DOHH2 (cell line): ENCODE measurements at regions not wholly inside any gene's neighbourhood (a gene's known extent, or its start where the extent isn't known, plus 50 kb on each side); places are given as distances from the start of the nearest gene placed in this dataset.

Source experiments
- H3F3A ChIP-seq: fragments of 200-600 bp; sonication (generic), shearing (Covaris generic); 2 replicates; pipeline ENCODE4 v1.6.0; 2016; ENCODE audit warnings: antibody characterized with exemption, mild to moderate bottlenecking; ENCODE audit not compliant: control insufficient read depth, insufficient read depth
- H3K27ac ChIP-seq: fragments of 200-600 bp; sonication (generic); 2 replicates; pipeline ENCODE4 v1.5.1; 2014; ENCODE audit warnings: low read depth, mild to moderate bottlenecking, low read length, moderate library complexity
- H3K27me3 ChIP-seq: fragments of 200-600 bp; sonication (generic); 2 replicates; pipeline ENCODE4 v1.6.1; 2014; ENCODE audit warnings: mild to moderate bottlenecking, low read length, mixed read lengths; ENCODE audit not compliant: control insufficient read depth
- H3K36me3 ChIP-seq: fragments of 200-600 bp; sonication (generic); 2 replicates; pipeline ENCODE4 v1.6.1; 2014; ENCODE audit warnings: mild to moderate bottlenecking, low read length, moderate library complexity, mixed read lengths; ENCODE audit not compliant: control insufficient read depth
- H3K4me1 ChIP-seq: fragments of 200-600 bp; sonication (generic); 2 replicates; pipeline ENCODE4 v1.6.1; 2014; ENCODE audit warnings: mild to moderate bottlenecking, low read length, mixed read lengths; ENCODE audit not compliant: control insufficient read depth
- H3K4me2 ChIP-seq: fragments of 200-600 bp; sonication (generic); 2 replicates; pipeline ENCODE4 v1.6.0; 2014; ENCODE audit warnings: mild to moderate bottlenecking, low read length, moderate library complexity
- H3K4me3 ChIP-seq: fragments of 200-600 bp; sonication (generic); 2 replicates; pipeline ENCODE4 v1.5.1; 2014; ENCODE audit warnings: mild to moderate bottlenecking, low read length, mixed read lengths
- H3K79me2 ChIP-seq: fragments of 200-600 bp; sonication (generic); 2 replicates; pipeline ENCODE4 v1.6.1; 2014; ENCODE audit warnings: mild to moderate bottlenecking, low read length, mixed read lengths; ENCODE audit not compliant: control insufficient read depth
- H3K9me2 ChIP-seq: fragments of 200-600 bp; sonication (generic); replicated peaks from 2 replicates; pipeline ENCODE4 v1.6.1; 2014; ENCODE audit warnings: mild to moderate bottlenecking, low read length, mixed read lengths; ENCODE audit not compliant: control insufficient read depth
- H3K9me3 ChIP-seq: fragments of 200-600 bp; sonication (generic); 2 replicates; pipeline ENCODE4 v1.6.1; 2014; ENCODE audit warnings: antibody characterized with exemption, low read length, mixed read lengths; ENCODE audit not compliant: control insufficient read depth, insufficient read depth
- H4K20me1 ChIP-seq: fragments of 200-600 bp; sonication (generic); 2 replicates; pipeline ENCODE4 v1.6.0; 2014; ENCODE audit warnings: low read depth, mild to moderate bottlenecking, antibody characterized with exemption, low read length, moderate library complexity; ENCODE audit not compliant: control insufficient read depth, insufficient read depth
- EZH2phosphoT487 ChIP-seq: fragments of 200-600 bp; sonication (generic); IDR thresholded peaks from 2 replicates; pipeline ENCODE4 v1.6.1; 2017; ENCODE audit warnings: borderline replicate concordance, mild to moderate bottlenecking, antibody characterized with exemption, low read length, moderate library complexity, mixed read lengths
- TF ChIP-seq, protein P1 (sequence below): fragments of 200-600 bp; sonication (generic); IDR thresholded peaks from one replicate; pipeline ENCODE4 v1.5.1; 2014; ENCODE audit warnings: antibody characterized with exemption, mild to moderate bottlenecking, low read depth, low read length; ENCODE audit not compliant: poor library complexity, severe bottlenecking

DNA sequence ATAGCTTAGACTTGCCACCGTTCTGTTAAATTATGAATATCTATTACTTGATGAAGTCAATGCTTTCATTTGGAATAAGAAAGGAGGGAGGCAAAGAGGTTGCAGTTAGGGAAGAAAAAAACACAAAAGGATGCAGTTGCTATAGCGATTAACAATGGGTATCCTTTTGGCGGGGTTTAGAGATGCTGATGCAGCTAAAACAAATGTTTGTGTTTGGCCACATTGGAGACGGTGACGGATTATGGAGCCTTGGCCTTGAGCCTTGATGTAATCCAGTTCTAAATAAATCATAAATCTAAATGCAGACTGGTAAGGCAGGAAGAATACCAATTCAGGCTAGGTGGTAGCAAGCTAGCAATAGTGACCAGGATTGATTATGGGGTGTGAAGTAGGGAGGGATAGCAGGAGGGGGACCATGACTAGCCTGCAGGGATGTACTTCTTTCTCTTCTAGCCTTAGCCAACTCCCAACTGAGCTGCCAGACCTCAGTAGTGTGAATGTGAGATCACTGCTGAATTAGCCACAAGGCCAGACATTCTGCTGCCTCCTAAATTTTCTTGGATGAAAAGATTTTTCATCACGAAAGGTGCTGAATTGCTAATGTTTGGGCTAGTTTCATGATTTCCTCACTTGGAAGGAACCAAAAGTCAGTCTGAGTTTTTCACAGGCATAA lies 160.3 kb downstream of the TLR4 start:
- Histone ChIP-seq H3F3A (no peaks in the 10 kb centered on the region), H3K36me3 (no peaks in the 10 kb centered on the region), H3K4me3 (no peak overlapping the region), H4K20me1 (no peaks in the 10 kb centered on the region), H3K4me2 (no peak overlapping the region), H3K27me3 (0 out of 2 replicates have a peak, but pooled peaks cover 2% of the 10 kb centered on the region), H3K79me2 (no peaks in the 10 kb centered on the region), H3K4me1 (no peaks in the 10 kb centered on the region), H3K9me2 (no peaks in the 10 kb centered on the region), H3K9me3 (no peaks in the 10 kb centered on the region), H3K27ac (no peak overlapping the region)
- no peak for TF ChIP-seq EZH2phosphoT487
- TF ChIP-seq, protein P1, sequence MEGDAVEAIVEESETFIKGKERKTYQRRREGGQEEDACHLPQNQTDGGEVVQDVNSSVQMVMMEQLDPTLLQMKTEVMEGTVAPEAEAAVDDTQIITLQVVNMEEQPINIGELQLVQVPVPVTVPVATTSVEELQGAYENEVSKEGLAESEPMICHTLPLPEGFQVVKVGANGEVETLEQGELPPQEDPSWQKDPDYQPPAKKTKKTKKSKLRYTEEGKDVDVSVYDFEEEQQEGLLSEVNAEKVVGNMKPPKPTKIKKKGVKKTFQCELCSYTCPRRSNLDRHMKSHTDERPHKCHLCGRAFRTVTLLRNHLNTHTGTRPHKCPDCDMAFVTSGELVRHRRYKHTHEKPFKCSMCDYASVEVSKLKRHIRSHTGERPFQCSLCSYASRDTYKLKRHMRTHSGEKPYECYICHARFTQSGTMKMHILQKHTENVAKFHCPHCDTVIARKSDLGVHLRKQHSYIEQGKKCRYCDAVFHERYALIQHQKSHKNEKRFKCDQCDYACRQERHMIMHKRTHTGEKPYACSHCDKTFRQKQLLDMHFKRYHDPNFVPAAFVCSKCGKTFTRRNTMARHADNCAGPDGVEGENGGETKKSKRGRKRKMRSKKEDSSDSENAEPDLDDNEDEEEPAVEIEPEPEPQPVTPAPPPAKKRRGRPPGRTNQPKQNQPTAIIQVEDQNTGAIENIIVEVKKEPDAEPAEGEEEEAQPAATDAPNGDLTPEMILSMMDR: no peak

- TF ChIP-seq, protein P1: no peak
- no peak for TF ChIP-seq EZH2phosphoT487
Observed at GRCh38 chr9:117868594-117868993, 164.4 kb downstream of the TLR4 start.

GRCh38 chr9:117869287-117869686 lies 165.1 kb downstream of the TLR4 start:
- Histone ChIP-seq H3K79me2 (no peaks in the 10 kb centered on the region), H3K4me1 (no peaks in the 10 kb centered on the region), H4K20me1 (no peaks in the 10 kb centered on the region), H3K4me2 (no peak overlapping the region), H3K9me3 (no peaks in the 10 kb centered on the region), H3K36me3 (no peaks in the 10 kb centered on the region), H3F3A (no peaks in the 10 kb centered on the region), H3K9me2 (no peaks in the 10 kb centered on the region), H3K27ac (no peak overlapping the region), H3K4me3 (no peak overlapping the region), H3K27me3 (0 out of 2 replicates have a peak, but pooled peaks cover 2% of the 10 kb centered on the region)
- no peak for TF ChIP-seq EZH2phosphoT487
- TF ChIP-seq, protein P1: no peak

More at GRCh38 chr9:117868594-117868993, 164.4 kb downstream of the TLR4 start:
- H3F3A ChIP-seq: no peaks in the 10 kb centered on the region
- H3K27me3 ChIP-seq: 0 out of 2 replicates have a peak, but pooled peaks cover 2% of the 10 kb centered on the region
- H3K4me1 ChIP-seq: no peaks in the 10 kb centered on the region
- H3K9me2 ChIP-seq: no peaks in the 10 kb centered on the region
- H3K27ac ChIP-seq: no peak overlapping the region
- H3K4me2 ChIP-seq: no peak overlapping the region
- H3K9me3 ChIP-seq: no peaks in the 10 kb centered on the region
- H3K36me3 ChIP-seq: no peaks in the 10 kb centered on the region
- no peaks in the 10 kb centered on the region for H4K20me1 ChIP-seq
- no peaks in the 10 kb centered on the region for H3K79me2 ChIP-seq
- H3K4me3 ChIP-seq: no peak overlapping the region
